Panc1 (cell line): ENCODE measurements at regions not wholly inside any gene's neighbourhood (a gene's known extent, or its start where the extent isn't known, plus 50 kb on each side); places are given as distances from the start of the nearest gene placed in this dataset.

Experiments used
- ATAC-seq: fragments of 200-7000 bp; cut with Tn5 transposase; 2 replicates; pipeline ENCODE4 v1.9.1; 2020; ENCODE audit warnings: mild to moderate bottlenecking, moderate library complexity
- BruUV-seq: library from RNA; stranded (reverse); fragments of 400-500 nt; replicated peaks from 2 replicates; lab custom pipeline; 2021; lab: Mats Ljungman, UMichigan
- CTCF ChIA-PET: fragments of 300-600 bp; sonication (Branson Sonifier 250); formaldehyde crosslinking; loops from one replicate; lab custom pipeline; 2022; ENCODE audit warnings: antibody characterized with exemption; lab: Charles Lee
- POLR2A ChIA-PET: fragments of 300-600 bp; sonication (Branson Sonifier 250); formaldehyde crosslinking; loops from one replicate; lab custom pipeline; 2022; ENCODE audit warnings: antibody characterized with exemption; lab: Charles Lee
- DNase-seq: peaks from one replicate; pipeline ENCODE4 v3.0.0-alpha.2; 2010; ENCODE audit warnings: low read depth, low spot score
- H3K27ac ChIP-seq: 2 replicates; pipeline ENCODE4 v1.5.1; 2011; ENCODE audit warnings: mild to moderate bottlenecking, low read length, inconsistent platforms
- H3K27me3 ChIP-seq: fragments of 200-500 bp; sonication (Bioruptor generic); 2 replicates; pipeline ENCODE4 v1.6.0; 2014; ENCODE audit warnings: low read length, inconsistent platforms; ENCODE audit not compliant: control insufficient read depth, insufficient read depth
- H3K36me3 ChIP-seq: fragments of 200-500 bp; sonication (Bioruptor generic); 2 replicates; pipeline ENCODE4 v1.5.1; 2014; ENCODE audit warnings: inconsistent platforms, mild to moderate bottlenecking, low read length, moderate library complexity; ENCODE audit not compliant: control insufficient read depth, insufficient read depth
- H3K4me1 ChIP-seq: 2 replicates; pipeline ENCODE4 v1.5.1; 2011; ENCODE audit warnings: inconsistent platforms, mild to moderate bottlenecking, low read length, moderate library complexity; ENCODE audit not compliant: control insufficient read depth, insufficient read depth
- H3K4me3 ChIP-seq, 2 experiments: 2 replicates each; pipeline ENCODE4 v1.5.1; 2011 to 2012; ENCODE audit warnings: low read depth in 2 of 2, low read length in 2 of 2, mild to moderate bottlenecking in 2 of 2, inconsistent platforms in 1 of 2, moderate library complexity in 1 of 2
- H3K9me3 ChIP-seq: fragments of 200-500 bp; sonication (Bioruptor generic); 2 replicates; pipeline ENCODE4 v1.5.1; 2014; ENCODE audit warnings: low read depth, mild to moderate bottlenecking, inconsistent platforms, low read length, moderate library complexity; ENCODE audit not compliant: control insufficient read depth, insufficient read depth
- POLR2AphosphoS5 ChIP-seq: IDR thresholded peaks from 2 replicates; pipeline ENCODE4 v1.6.1; 2012; ENCODE audit warnings: mild to moderate bottlenecking, low read depth, low read length, moderate library complexity
- REST ChIP-seq, 2 experiments: IDR thresholded peaks; 2 replicates each; pipeline ENCODE4 v1.6.1; 2011 to 2012; ENCODE audit warnings: low read depth in 2 of 2, control low read depth in 1 of 2, low read length in 1 of 2, mild to moderate bottlenecking in 1 of 2, moderate library complexity in 1 of 2; ENCODE audit not compliant: insufficient read depth in 1 of 2
- SIN3A ChIP-seq: IDR thresholded peaks from 2 replicates; pipeline ENCODE4 v1.6.1; 2012; ENCODE audit warnings: low read depth, mild to moderate bottlenecking, low read length, moderate library complexity, borderline replicate concordance; ENCODE audit not compliant: insufficient read depth
- TCF7L2 ChIP-seq: IDR thresholded peaks from 2 replicates; pipeline ENCODE4 v1.6.1; 2011; ENCODE audit warnings: mild to moderate bottlenecking, low read depth, low read length, inconsistent platforms
- in situ Hi-C: cut with HindIII; loops from 2 replicates; pipeline ENCODE4 v1.10.0; 2016; ENCODE audit warnings: low sequenced_read_pairs, low pct_unique_long_range_greater_than_20kb
- intact Hi-C: fragments of 100-400 bp; cut with micrococcal nuclease; formaldehyde crosslinking; loops from one replicate; pipeline ENCODE4 v1.10.0; 2022; ENCODE audit not compliant: unreplicated experiment
- TF ChIP-seq, protein P1 (sequence below): fragments of 450-650 bp; IDR thresholded peaks from 2 replicates; pipeline ENCODE4 v1.5.1; 2017; ENCODE audit warnings: mild to moderate bottlenecking

GRCh38 chr4:138310991-138311390 is 68.8 kb upstream of the SLC7A11 start:
- ChIA-PET CTCF (no interaction called here), POLR2A (no interaction called here)
- intact Hi-C loops, result no loop called here
- H3K4me1 ChIP-seq, result no peaks in the 10 kb centered on the region
- DNase-seq (no peak), ATAC-seq (no peak)
- no peaks in the 10 kb centered on the region for H3K9me3 ChIP-seq
- no peaks in the 10 kb centered on the region for H3K27me3 ChIP-seq
- no peak overlapping the region for H3K4me3 ChIP-seq
- H3K36me3 ChIP-seq, result no peaks in the 10 kb centered on the region
- in situ Hi-C loops, result no loop called here
- H3K27ac ChIP-seq, result no peak overlapping the region
- TF ChIP-seq SIN3A, result no peak
- TF ChIP-seq REST (IDR thresholded peaks at IDR 0.05; ENCODE audit: insufficient read depth in 1 of 2, low read depth in 2 of 2, low read length in 1 of 2), result no peak
- no peak for TF ChIP-seq POLR2AphosphoS5
- TF ChIP-seq, protein P1, sequence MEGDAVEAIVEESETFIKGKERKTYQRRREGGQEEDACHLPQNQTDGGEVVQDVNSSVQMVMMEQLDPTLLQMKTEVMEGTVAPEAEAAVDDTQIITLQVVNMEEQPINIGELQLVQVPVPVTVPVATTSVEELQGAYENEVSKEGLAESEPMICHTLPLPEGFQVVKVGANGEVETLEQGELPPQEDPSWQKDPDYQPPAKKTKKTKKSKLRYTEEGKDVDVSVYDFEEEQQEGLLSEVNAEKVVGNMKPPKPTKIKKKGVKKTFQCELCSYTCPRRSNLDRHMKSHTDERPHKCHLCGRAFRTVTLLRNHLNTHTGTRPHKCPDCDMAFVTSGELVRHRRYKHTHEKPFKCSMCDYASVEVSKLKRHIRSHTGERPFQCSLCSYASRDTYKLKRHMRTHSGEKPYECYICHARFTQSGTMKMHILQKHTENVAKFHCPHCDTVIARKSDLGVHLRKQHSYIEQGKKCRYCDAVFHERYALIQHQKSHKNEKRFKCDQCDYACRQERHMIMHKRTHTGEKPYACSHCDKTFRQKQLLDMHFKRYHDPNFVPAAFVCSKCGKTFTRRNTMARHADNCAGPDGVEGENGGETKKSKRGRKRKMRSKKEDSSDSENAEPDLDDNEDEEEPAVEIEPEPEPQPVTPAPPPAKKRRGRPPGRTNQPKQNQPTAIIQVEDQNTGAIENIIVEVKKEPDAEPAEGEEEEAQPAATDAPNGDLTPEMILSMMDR, result no peak
- no peak for TF ChIP-seq TCF7L2
- BruUV-seq, result no TSS peak

DNA sequence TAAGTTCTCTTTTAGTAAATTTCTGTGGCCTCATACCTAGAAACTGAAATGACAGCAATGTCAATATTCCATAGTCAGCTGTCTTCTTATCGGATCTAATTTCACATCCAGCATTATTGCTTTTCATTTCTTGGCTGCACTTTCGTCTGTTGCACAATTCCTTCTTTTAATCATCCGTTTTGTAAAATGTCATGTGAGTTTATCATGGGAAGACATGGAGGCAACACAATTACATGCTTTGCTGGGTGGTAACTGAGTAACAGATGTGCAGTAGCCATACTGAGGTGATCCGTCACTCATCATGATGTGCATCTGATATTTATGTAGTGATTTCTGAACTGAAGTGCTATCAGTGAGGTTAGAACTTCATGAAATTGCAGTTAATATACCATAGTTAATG is 68.3 kb upstream of the SLC7A11 start:
- no TSS peak for BruUV-seq
- no peaks in the 10 kb centered on the region for H3K27me3 ChIP-seq
- ATAC-seq (no peak), DNase-seq (no peak)
- H3K36me3 ChIP-seq, result no peaks in the 10 kb centered on the region
- in situ Hi-C loops, result no loop called here
- no peak overlapping the region for H3K27ac ChIP-seq
- H3K4me3 ChIP-seq, result no peak overlapping the region
- intact Hi-C loops, result no loop called here
- H3K9me3 ChIP-seq, result no peaks in the 10 kb centered on the region
- TF ChIP-seq TCF7L2 (no peak), POLR2AphosphoS5 (no peak)
- POLR2A ChIA-PET, result no interaction called here
- CTCF ChIA-PET, result no interaction called here
- no peaks in the 10 kb centered on the region for H3K4me1 ChIP-seq

DNA sequence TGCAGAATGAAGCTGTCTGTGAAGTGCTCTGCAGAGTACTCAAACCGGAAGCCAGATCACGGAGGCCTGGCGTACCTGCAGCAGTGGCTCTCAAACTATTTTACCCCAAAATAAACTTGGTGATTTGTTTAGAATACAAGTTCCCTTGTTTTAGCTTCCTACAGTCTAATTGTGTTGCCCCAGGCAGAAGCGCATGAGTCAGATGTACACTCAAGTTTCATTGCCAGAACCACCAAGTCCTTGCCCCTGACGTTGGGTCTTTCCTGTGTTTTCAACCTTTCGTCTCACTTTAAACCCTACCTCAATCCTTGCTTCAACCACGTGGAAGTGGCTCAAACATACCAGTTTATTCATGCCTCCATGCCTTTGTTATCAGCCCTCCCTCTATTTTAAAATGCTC is 66.2 kb upstream of the SLC7A11 start:
- intact Hi-C loops, result no loop called here
- TF ChIP-seq TCF7L2 (no peak), POLR2AphosphoS5 (no peak), REST (IDR thresholded peaks at IDR 0.05; ENCODE audit: insufficient read depth in 1 of 2, low read depth in 2 of 2, low read length in 1 of 2) (no peak), SIN3A (no peak)
- TF ChIP-seq, protein P1, result no peak
- Histone ChIP-seq H3K9me3 (no peaks in the 10 kb centered on the region), H3K4me1 (no peaks in the 10 kb centered on the region), H3K36me3 (no peaks in the 10 kb centered on the region), H3K27ac (no peak overlapping the region), H3K27me3 (no peaks in the 10 kb centered on the region), H3K4me3 (no peak overlapping the region)
- POLR2A ChIA-PET, result no interaction called here
- no peak for ATAC-seq
- BruUV-seq, result no TSS peak
- CTCF ChIA-PET, result no interaction called here
- in situ Hi-C loops, result no loop called here
- peak; percentile 0 for DNase-seq
